ENCODE measurements at regions not wholly inside any gene's neighbourhood (a gene's known extent, or its start where the extent isn't known, plus 50 kb on each side); places are given as distances from the start of the nearest gene placed in this dataset.

- no peak for DNase-seq (ENCODE audit: low read depth in 2 of 3, low spot score in 1 of 3)
Measured at GRCh38 chr16:80198311-80199299, 342.2 kb upstream of the DYNLRB2 start.

- DNase-seq (ENCODE audit: low read depth in 2 of 3, low spot score in 1 of 3) = no peak
Measured at GRCh38 chr16:80197741-80198201, 343.0 kb upstream of the DYNLRB2 start.

GRCh38 chr16:80191928-80192327 lies 348.9 kb upstream of the DYNLRB2 start:
- no peak for DNase-seq (ENCODE audit: low read depth in 2 of 3, low spot score in 1 of 3)

- DNase-seq (ENCODE audit: low read depth in 2 of 3, low spot score in 1 of 3) = no peak
Measured at GRCh38 chr16:80189476-80190175, 351.2 kb upstream of the DYNLRB2 start.

- DNase-seq (ENCODE audit: low read depth in 2 of 3, low spot score in 1 of 3) = no peak
Measured at GRCh38 chr16:80176114-80176513, 364.7 kb upstream of the DYNLRB2 start.

GRCh38 chr16:80175011-80175410 lies 365.8 kb upstream of the DYNLRB2 start:
- DNase-seq (ENCODE audit: low read depth in 2 of 3, low spot score in 1 of 3) = no peak

- DNase-seq (ENCODE audit: low read depth in 2 of 3, low spot score in 1 of 3) = no peak
Measured at GRCh38 chr16:80174416-80174815, 366.4 kb upstream of the DYNLRB2 start.

- DNase-seq (ENCODE audit: low read depth in 2 of 3, low spot score in 1 of 3) = no peak
Measured at GRCh38 chr16:80171746-80172145, 369.0 kb upstream of the DYNLRB2 start.

- no peak for DNase-seq (ENCODE audit: low read depth in 2 of 3, low spot score in 1 of 3)
Measured at GRCh38 chr16:80171199-80171598, 369.6 kb upstream of the DYNLRB2 start.

GRCh38 chr16:80167657-80168390 lies 373.0 kb upstream of the DYNLRB2 start:
- DNase-seq (ENCODE audit: low read depth in 2 of 3, low spot score in 1 of 3) = no peak

GRCh38 chr16:80166082-80166481 lies 374.7 kb upstream of the DYNLRB2 start:
- DNase-seq (ENCODE audit: low read depth in 2 of 3, low spot score in 1 of 3) = no peak

GRCh38 chr16:80164966-80165550 lies 375.7 kb upstream of the DYNLRB2 start:
- no peak for DNase-seq (ENCODE audit: low read depth in 2 of 3, low spot score in 1 of 3)

GRCh38 chr16:80163339-80163738 lies 377.5 kb upstream of the DYNLRB2 start:
- DNase-seq (ENCODE audit: low read depth in 2 of 3, low spot score in 1 of 3) = no peak

GRCh38 chr16:80161799-80162739 lies 378.7 kb upstream of the DYNLRB2 start:
- DNase-seq (ENCODE audit: low read depth in 2 of 3, low spot score in 1 of 3) = no peak

- no peak for DNase-seq (ENCODE audit: low read depth in 2 of 3, low spot score in 1 of 3)
Measured at GRCh38 chr16:80158766-80159165, 382.0 kb upstream of the DYNLRB2 start.

GRCh38 chr16:80151722-80152111 lies 389.1 kb upstream of the DYNLRB2 start:
- DNase-seq (ENCODE audit: low read depth in 2 of 3, low spot score in 1 of 3) = no peak

- DNase-seq (ENCODE audit: low read depth in 2 of 3, low spot score in 1 of 3) = no peak
Measured at GRCh38 chr16:80150978-80151721, 389.6 kb upstream of the DYNLRB2 start.

GRCh38 chr16:80148826-80149225 lies 392.0 kb upstream of the DYNLRB2 start:
- DNase-seq (ENCODE audit: low read depth in 2 of 3, low spot score in 1 of 3) = no peak

- no peak for DNase-seq (ENCODE audit: low read depth in 2 of 3, low spot score in 1 of 3)
Measured at GRCh38 chr16:80147026-80147655, 393.7 kb upstream of the DYNLRB2 start.

Data from stimulated activated CD4-positive, alpha-beta T cell treated with anti-CD3 and anti-CD28 coated beads, Interleukin-12 subunit alpha, Interleukin-12 subunit beta, amount 100 ng/mL, for 48 hours (primary cell).